Activated naive CD8-positive, alpha-beta T cell treated with anti-CD3 and anti-CD28 coated beads, Interleukin-2, amount 10 ng/mL, durations not matched to agents 7 days and 5 days (primary cell): ENCODE measurements at regions not wholly inside any gene's neighbourhood (a gene's known extent, or its start where the extent isn't known, plus 50 kb on each side); places are given as distances from the start of the nearest gene placed in this dataset.
"Not testable (repeated sequence)": the region's sequence is repeated elsewhere in the genome, so short reads cannot be mapped to it uniquely, and the experiment has no call there.

ENCODE experiments used
- ATAC-seq: fragments of 150-1000 bp; cut with Tn5 transposase; one replicate; pipeline ENCODE4 v1.10.0; 2021; ENCODE audit warnings: low read depth, moderate library complexity
- POLR2A ChIA-PET: fragments of 350-600 bp; sonication (Branson Sonifier 250); formaldehyde crosslinking; loops from one replicate; lab custom pipeline; 2021; ENCODE audit warnings: antibody characterized with exemption; lab: Charles Lee
- DNase-seq: peaks from one replicate; pipeline ENCODE4 v3.0.0; 2021
- H3K27ac Mint-ChIP-seq: one replicate; pipeline ENCODE4 v1.8.0; 2022; ENCODE audit warnings: mild to moderate bottlenecking, mixed read lengths
- H3K27me3 Mint-ChIP-seq: one replicate; pipeline ENCODE4 v1.8.0; 2022; ENCODE audit warnings: mild to moderate bottlenecking, moderate library complexity, mixed read lengths
- H3K36me3 Mint-ChIP-seq: one replicate; pipeline ENCODE4 v1.8.0; 2021; ENCODE audit warnings: mild to moderate bottlenecking, mixed read lengths
- H3K4me1 Mint-ChIP-seq: one replicate; pipeline ENCODE4 v1.8.0; 2021; ENCODE audit warnings: mixed read lengths
- H3K4me3 Mint-ChIP-seq: one replicate; pipeline ENCODE4 v1.8.0; 2022; ENCODE audit warnings: mild to moderate bottlenecking, moderate library complexity, mixed read lengths
- H3K9me3 Mint-ChIP-seq: one replicate; pipeline ENCODE4 v1.8.0; 2021; ENCODE audit warnings: mixed read lengths

DNA sequence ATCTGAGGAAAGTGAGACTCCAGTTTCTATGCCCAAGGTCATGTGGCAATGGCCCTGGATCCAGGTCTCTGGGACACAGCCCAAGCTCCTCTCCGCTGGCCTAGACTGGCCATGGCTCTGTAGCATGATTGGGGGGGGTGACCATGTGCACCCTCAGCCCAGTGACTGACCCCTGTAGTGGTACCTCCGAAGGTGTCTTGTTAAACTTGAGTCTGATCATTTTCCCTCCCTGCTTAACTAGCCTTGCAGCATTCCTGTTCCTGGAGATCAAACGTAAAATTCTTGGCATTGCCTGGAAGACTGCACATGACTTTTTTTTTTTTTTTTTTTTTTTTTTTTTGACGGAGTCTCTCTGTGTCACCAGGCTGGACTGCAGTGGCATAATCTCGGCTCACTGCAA is 1116.0 kb downstream of the TBC1D22A start:
- Mint-ChIP-seq H3K27ac (no peak overlapping the region), H3K36me3 (no peaks in the 10 kb centered on the region), H3K9me3 (no peaks in the 10 kb centered on the region), H3K27me3 (peaks cover 5% of the 10 kb centered on the region), H3K4me3 (no peak overlapping the region), H3K4me1 (no peaks in the 10 kb centered on the region)
- ATAC-seq (no peak), DNase-seq (no peak)
- POLR2A ChIA-PET: no interaction called here

DNA sequence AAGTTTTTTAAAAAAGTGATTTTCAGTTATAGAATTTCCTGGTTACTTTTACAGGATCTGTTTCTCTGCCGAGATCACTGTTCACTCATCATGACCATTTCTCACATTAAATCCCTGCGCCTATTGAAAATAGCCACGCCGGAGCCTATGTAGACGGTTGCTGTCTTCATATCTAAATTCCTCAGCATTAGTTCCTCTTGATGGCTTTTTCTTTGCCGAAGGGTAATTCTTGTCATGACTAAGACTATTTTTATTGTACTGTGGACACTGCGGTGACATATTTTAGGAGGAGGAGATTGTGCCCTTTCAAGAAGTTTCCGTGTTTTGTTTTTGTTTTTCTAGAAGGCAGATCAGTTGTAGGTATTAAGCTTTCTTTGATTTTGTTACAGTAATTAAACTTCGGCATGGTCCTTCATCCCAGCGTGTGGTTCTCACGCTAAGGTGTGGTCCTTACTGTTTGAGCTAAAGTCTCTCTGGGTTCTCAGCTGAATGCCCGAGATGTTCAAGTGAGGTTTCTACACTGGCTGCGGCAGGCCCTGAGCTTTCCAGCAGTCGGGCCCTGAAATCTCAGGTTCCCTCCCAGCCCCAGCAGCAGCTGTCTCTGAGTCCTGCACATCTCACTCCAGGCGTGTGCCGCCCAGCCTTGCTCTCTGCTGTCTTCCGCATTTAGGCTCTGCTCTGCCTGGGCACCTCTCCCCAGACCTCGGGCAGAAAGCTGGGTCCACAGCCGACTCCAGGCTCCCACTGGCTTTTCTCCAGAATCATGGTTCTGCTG is 1110.5 kb downstream of the TBC1D22A start:
- DNase-seq (no peak), ATAC-seq (no peak)
- no peaks in the 10 kb centered on the region for H3K4me1 Mint-ChIP-seq
- H3K27ac Mint-ChIP-seq: no peak overlapping the region
- no peaks in the 10 kb centered on the region for H3K9me3 Mint-ChIP-seq
- POLR2A ChIA-PET: no interaction called here
- H3K36me3 Mint-ChIP-seq: no peaks in the 10 kb centered on the region
- no peak overlapping the region for H3K4me3 Mint-ChIP-seq
- H3K27me3 Mint-ChIP-seq: peaks cover 9% of the 10 kb centered on the region

- DNase-seq (no peak), ATAC-seq (no peak)
- Mint-ChIP-seq H3K9me3 (no peaks in the 10 kb centered on the region), H3K4me3 (no peak overlapping the region), H3K36me3 (no peaks in the 10 kb centered on the region), H3K4me1 (no peaks in the 10 kb centered on the region), H3K27ac (no peak overlapping the region), H3K27me3 (no peaks in the 10 kb centered on the region)
- POLR2A ChIA-PET: no interaction called here
Measured at GRCh38 chr22:47865626-47866025, 1103.2 kb downstream of the TBC1D22A start.

- no peaks in the 10 kb centered on the region for H3K9me3 Mint-ChIP-seq
- no peaks in the 10 kb centered on the region for H3K27me3 Mint-ChIP-seq
- no peaks in the 10 kb centered on the region for H3K4me1 Mint-ChIP-seq
- no peak for ATAC-seq
- DNase-seq: no peak
- H3K27ac Mint-ChIP-seq: no peak overlapping the region
- no peak overlapping the region for H3K4me3 Mint-ChIP-seq
- POLR2A ChIA-PET: interaction anchor here (0.6 kb wide), 1 partner anchor 708 kb away, joined by 4 read pairs; no protein-coding TSS in a partner anchor
- no peaks in the 10 kb centered on the region for H3K36me3 Mint-ChIP-seq
Measured at GRCh38 chr22:47862394-47862793, 1099.9 kb downstream of the TBC1D22A start.

- H3K27ac Mint-ChIP-seq, ATAC-seq, H3K9me3 Mint-ChIP-seq, H3K36me3 Mint-ChIP-seq, DNase-seq, H3K4me1 Mint-ChIP-seq, H3K4me3 Mint-ChIP-seq, H3K27me3 Mint-ChIP-seq, POLR2A ChIA-PET: not testable (repeated sequence)
Measured at GRCh38 chr22:47860907-47861306, 1098.5 kb downstream of the TBC1D22A start.

GRCh38 chr22:47859881-47860525 is 1097.6 kb downstream of the TBC1D22A start:
- H3K4me3 Mint-ChIP-seq: no peak overlapping the region
- H3K9me3 Mint-ChIP-seq: no peaks in the 10 kb centered on the region
- H3K27ac Mint-ChIP-seq: no peak overlapping the region
- no peaks in the 10 kb centered on the region for H3K27me3 Mint-ChIP-seq
- POLR2A ChIA-PET: no interaction called here
- H3K36me3 Mint-ChIP-seq: no peaks in the 10 kb centered on the region
- no peaks in the 10 kb centered on the region for H3K4me1 Mint-ChIP-seq
- DNase-seq: no peak
- ATAC-seq: no peak

GRCh38 chr22:47858773-47859306 is 1096.4 kb downstream of the TBC1D22A start:
- no peaks in the 10 kb centered on the region for H3K4me1 Mint-ChIP-seq
- DNase-seq (no peak), ATAC-seq (no peak)
- POLR2A ChIA-PET: no interaction called here
- no peak overlapping the region for H3K27ac Mint-ChIP-seq
- no peak overlapping the region for H3K4me3 Mint-ChIP-seq
- no peaks in the 10 kb centered on the region for H3K27me3 Mint-ChIP-seq
- no peaks in the 10 kb centered on the region for H3K36me3 Mint-ChIP-seq
- no peaks in the 10 kb centered on the region for H3K9me3 Mint-ChIP-seq

DNA sequence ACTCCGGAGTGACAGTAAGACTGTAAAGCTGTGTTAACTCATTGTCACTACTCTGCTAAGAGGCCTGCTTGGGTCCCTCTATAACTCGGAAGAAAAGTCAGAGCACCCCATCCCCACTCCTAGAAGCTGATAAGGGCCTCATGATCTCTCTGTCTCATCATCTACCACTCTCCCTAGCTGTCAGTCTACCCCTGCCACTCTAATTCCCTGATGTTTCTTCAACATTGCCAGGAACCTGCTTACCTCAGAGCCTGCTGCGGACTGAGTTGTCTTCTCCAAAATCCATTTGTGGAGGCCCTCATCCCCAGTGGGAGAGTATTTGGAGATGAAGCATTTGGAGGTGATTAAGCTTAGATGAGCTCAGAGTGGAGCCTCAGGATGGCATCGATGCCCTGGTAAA is 1092.2 kb downstream of the TBC1D22A start:
- Mint-ChIP-seq H3K4me1 (no peaks in the 10 kb centered on the region), H3K4me3 (no peak overlapping the region), H3K9me3 (no peaks in the 10 kb centered on the region), H3K27ac (no peak overlapping the region), H3K36me3 (no peaks in the 10 kb centered on the region), H3K27me3 (peaks cover 5% of the 10 kb centered on the region)
- POLR2A ChIA-PET: no interaction called here
- ATAC-seq (no peak), DNase-seq (no peak)

- Mint-ChIP-seq H3K4me1 (no peaks in the 10 kb centered on the region), H3K4me3 (no peak overlapping the region), H3K27ac (no peak overlapping the region), H3K9me3 (no peaks in the 10 kb centered on the region), H3K27me3 (peaks cover 5% of the 10 kb centered on the region), H3K36me3 (no peaks in the 10 kb centered on the region)
- DNase-seq (no peak), ATAC-seq (no peak)
- POLR2A ChIA-PET: no interaction called here
Measured at GRCh38 chr22:47854251-47854650, 1091.8 kb downstream of the TBC1D22A start.

DNA sequence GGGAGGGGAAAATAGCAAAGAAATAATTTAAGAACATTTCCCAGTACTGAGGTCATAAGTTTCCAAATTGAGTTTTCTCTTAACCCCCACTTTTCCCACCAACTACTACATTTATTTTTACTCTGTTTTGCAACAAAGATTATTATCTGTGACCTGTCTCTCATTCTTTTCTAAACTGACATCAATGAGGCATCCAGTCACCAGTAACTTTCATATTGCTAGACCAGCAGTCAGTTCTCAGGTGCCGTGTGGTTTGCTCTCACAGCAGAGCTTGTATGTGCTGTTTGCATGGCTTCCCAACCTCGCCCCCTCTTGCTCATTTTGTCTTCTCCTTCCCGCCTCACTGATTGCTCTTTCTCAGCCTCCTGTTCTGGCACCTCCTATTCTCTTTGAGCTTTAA is 1091.3 kb downstream of the TBC1D22A start:
- Mint-ChIP-seq H3K4me1 (no peaks in the 10 kb centered on the region), H3K27ac (no peak overlapping the region), H3K4me3 (no peak overlapping the region), H3K36me3 (no peaks in the 10 kb centered on the region), H3K27me3 (peaks cover 5% of the 10 kb centered on the region), H3K9me3 (no peaks in the 10 kb centered on the region)
- no peak for DNase-seq
- ATAC-seq: no peak
- POLR2A ChIA-PET: no interaction called here

GRCh38 chr22:47851586-47851985 is 1089.1 kb downstream of the TBC1D22A start:
- Mint-ChIP-seq H3K4me1 (no peaks in the 10 kb centered on the region), H3K9me3 (no peaks in the 10 kb centered on the region), H3K4me3 (no peak overlapping the region), H3K36me3 (no peaks in the 10 kb centered on the region), H3K27ac (no peak overlapping the region), H3K27me3 (peaks cover 5% of the 10 kb centered on the region)
- ATAC-seq (no peak), DNase-seq (no peak)
- POLR2A ChIA-PET: no interaction called here

DNA sequence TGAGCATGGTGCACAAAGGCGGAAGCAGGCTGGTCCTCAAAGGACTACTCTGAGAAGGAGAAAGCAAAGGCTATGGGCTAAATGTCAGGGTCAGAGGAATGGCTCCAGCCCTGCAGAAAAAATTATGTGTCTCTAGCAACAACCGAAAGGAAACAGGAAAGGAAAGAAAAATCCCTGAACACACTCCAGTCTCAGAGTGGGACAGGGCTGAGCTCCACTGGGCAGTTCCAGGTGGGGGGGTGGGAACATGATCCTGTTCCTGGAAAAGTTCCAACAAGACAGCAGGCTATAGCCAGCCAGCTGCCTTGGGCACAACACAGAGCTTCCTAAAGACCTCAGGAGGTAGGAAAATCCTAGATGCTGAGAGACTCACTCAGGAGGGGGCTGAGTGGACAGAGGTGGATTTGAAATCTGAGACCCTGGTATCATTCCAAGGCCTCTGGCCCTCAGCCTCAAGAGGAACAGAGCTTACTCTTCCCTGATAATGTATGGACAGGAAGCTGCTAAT is 1088.2 kb downstream of the TBC1D22A start:
- H3K9me3 Mint-ChIP-seq: no peaks in the 10 kb centered on the region
- H3K4me1 Mint-ChIP-seq: no peaks in the 10 kb centered on the region
- no peaks in the 10 kb centered on the region for H3K36me3 Mint-ChIP-seq
- peaks cover 8% of the 10 kb centered on the region for H3K27me3 Mint-ChIP-seq
- H3K27ac Mint-ChIP-seq: no peak overlapping the region
- DNase-seq (no peak), ATAC-seq (no peak)
- POLR2A ChIA-PET: no interaction called here
- H3K4me3 Mint-ChIP-seq: no peak overlapping the region

DNA sequence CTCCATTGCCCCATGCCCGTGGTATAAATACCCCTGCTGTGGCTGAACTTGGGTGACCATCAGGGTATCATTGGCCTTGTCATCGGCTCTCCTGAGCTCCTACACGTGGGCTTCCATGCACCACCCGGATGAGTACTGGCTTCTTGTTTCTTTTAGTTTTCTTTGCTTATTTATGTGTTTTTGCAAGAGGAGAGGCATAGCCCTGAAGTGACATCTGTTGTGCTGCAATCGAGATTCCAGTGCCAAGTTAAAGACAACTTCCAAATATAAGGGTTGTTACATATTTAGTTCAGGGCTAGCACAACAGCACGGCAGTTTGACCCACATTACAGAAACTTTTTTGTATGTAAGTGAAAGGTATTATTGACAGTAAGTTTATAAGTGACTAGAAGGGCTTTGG is 1087.1 kb downstream of the TBC1D22A start:
- no peak overlapping the region for H3K27ac Mint-ChIP-seq
- no peaks in the 10 kb centered on the region for H3K36me3 Mint-ChIP-seq
- POLR2A ChIA-PET: no interaction called here
- DNase-seq (no peak), ATAC-seq (no peak)
- peaks cover 8% of the 10 kb centered on the region for H3K27me3 Mint-ChIP-seq
- H3K4me1 Mint-ChIP-seq: no peaks in the 10 kb centered on the region
- no peak overlapping the region for H3K4me3 Mint-ChIP-seq
- no peaks in the 10 kb centered on the region for H3K9me3 Mint-ChIP-seq
